Choroid plexus epithelial cell (primary cell): ENCODE measurements at regions not wholly inside any gene's neighbourhood (a gene's known extent, or its start where the extent isn't known, plus 50 kb on each side); places are given as distances from the start of the nearest gene placed in this dataset.
"Not testable (repeated sequence)": the region's sequence is repeated elsewhere in the genome, so short reads cannot be mapped to it uniquely, and the experiment has no call there.

Experiments
- DNase-seq: peaks from one replicate; pipeline ENCODE4 v3.0.0-alpha.2; 2010; ENCODE audit warnings: low read depth
- H3K4me3 ChIP-seq: 2 replicates; pipeline ENCODE4 v1.5.1; 2011; ENCODE audit warnings: low read depth, mild to moderate bottlenecking, control low read depth, low read length, moderate library complexity
- TF ChIP-seq, protein P1 (sequence below): conservative IDR thresholded peaks from 2 replicates; pipeline ENCODE4 v1.5.1; 2011; ENCODE audit warnings: low read depth, mild to moderate bottlenecking, control low read depth, inconsistent platforms, low read length, moderate library complexity

- TF ChIP-seq, protein P1, sequence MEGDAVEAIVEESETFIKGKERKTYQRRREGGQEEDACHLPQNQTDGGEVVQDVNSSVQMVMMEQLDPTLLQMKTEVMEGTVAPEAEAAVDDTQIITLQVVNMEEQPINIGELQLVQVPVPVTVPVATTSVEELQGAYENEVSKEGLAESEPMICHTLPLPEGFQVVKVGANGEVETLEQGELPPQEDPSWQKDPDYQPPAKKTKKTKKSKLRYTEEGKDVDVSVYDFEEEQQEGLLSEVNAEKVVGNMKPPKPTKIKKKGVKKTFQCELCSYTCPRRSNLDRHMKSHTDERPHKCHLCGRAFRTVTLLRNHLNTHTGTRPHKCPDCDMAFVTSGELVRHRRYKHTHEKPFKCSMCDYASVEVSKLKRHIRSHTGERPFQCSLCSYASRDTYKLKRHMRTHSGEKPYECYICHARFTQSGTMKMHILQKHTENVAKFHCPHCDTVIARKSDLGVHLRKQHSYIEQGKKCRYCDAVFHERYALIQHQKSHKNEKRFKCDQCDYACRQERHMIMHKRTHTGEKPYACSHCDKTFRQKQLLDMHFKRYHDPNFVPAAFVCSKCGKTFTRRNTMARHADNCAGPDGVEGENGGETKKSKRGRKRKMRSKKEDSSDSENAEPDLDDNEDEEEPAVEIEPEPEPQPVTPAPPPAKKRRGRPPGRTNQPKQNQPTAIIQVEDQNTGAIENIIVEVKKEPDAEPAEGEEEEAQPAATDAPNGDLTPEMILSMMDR, result no peak
- DNase-seq, result no peak
- no peak overlapping the region for H3K4me3 ChIP-seq
Observed at GRCh38 chrX:55357236-55357635, 92.5 kb upstream of the PAGE3 start.

GRCh38 chrX:55379396-55379795, 72.5 kb upstream of the MAGEH1 start:
- TF ChIP-seq, protein P1, result no peak
- H3K4me3 ChIP-seq, result no peak overlapping the region
- DNase-seq, result no peak

GRCh38 chrX:55389376-55389775, 62.6 kb upstream of the MAGEH1 start:
- H3K4me3 ChIP-seq, result no peak overlapping the region
- no peak for DNase-seq
- TF ChIP-seq, protein P1, result no peak

DNA sequence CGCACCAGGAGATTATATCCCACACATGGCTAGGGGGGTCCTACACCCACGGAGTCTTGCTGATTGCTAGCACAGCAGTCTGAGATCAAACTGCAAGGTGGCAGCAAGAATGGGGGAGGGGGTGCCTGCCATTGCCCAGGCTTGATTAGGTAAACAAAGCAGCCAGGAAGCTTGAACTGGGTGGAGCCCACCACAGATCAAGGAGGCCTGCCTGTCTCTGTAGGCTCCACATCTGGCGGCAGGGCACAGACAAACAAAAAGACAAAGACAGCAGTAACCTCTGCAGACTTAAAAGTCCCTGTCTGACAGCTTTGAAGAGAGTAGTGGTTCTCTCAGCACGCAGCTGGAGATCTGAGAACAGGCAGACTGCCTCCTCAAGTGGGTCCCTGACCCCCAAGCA, 55.1 kb upstream of the MAGEH1 start:
- not testable (repeated sequence) for H3K4me3 ChIP-seq, DNase-seq
